OCI-LY1 (cell line): ENCODE measurements at regions not wholly inside any gene's neighbourhood (a gene's known extent, or its start where the extent isn't known, plus 50 kb on each side); places are given as distances from the start of the nearest gene placed in this dataset.

Source experiments
- CTCF ChIP-seq: fragments of 200-600 bp; sonication (generic), shearing (Covaris generic); IDR thresholded peaks from 2 replicates; pipeline ENCODE4 v1.5.1; 2017; ENCODE audit warnings: mild to moderate bottlenecking, antibody characterized with exemption, low read length, moderate library complexity, mixed read lengths
- EZH2 ChIP-seq: fragments of 200-600 bp; sonication (generic), shearing (Covaris generic); IDR thresholded peaks from 2 replicates; pipeline ENCODE4 v1.8.0; 2017; ENCODE audit warnings: borderline replicate concordance, mixed run types, mild to moderate bottlenecking, antibody characterized with exemption, low read length, moderate library complexity, mixed read lengths

GRCh38 chr4:16977081-16977480 lies 78.6 kb upstream of the LDB2 start:
- TF ChIP-seq CTCF (no peak), EZH2 (no peak)
